HEK293 (cell line): ENCODE measurements at regions not wholly inside any gene's neighbourhood (a gene's known extent, or its start where the extent isn't known, plus 50 kb on each side); places are given as distances from the start of the nearest gene placed in this dataset.

ENCODE experiments used
- CTCF ChIA-PET: fragments of 350-600 bp; formaldehyde crosslinking; extraction: SDS; loops from one replicate; lab custom pipeline; 2021; ENCODE audit warnings: antibody characterized with exemption; lab: Yijun Ruan, JAX
- POLR2A ChIA-PET: fragments of 300-600 bp; formaldehyde crosslinking; extraction: SDS; loops from one replicate; lab custom pipeline; 2020; ENCODE audit warnings: antibody characterized with exemption, inconsistent platforms; lab: Yijun Ruan, JAX
- H3K27ac ChIP-seq: fragments of 200-500 bp; sonication (Bioruptor generic); 2 replicates; pipeline ENCODE4 v1.5.1; 2014; ENCODE audit warnings: low read depth, low read length, control low read depth, inconsistent platforms; ENCODE audit errors: extremely low read depth
- H3K36me3 ChIP-seq, 2 experiments: fragments of 200-500 bp in 1 of 2; sonication (Bioruptor generic) in 1 of 2; 1 replicate in 1 of 2; 2 replicates in 1 of 2; pipeline ENCODE4 v1.5.1; 2014 to 2017; ENCODE audit warnings: inconsistent platforms in 2 of 2, low read length in 2 of 2; ENCODE audit not compliant: control insufficient read depth in 2 of 2, insufficient read depth in 1 of 2
- H3K4me1 ChIP-seq: fragments of 200-500 bp; sonication (Bioruptor generic); 2 replicates; pipeline ENCODE4 v1.5.1; 2014; ENCODE audit warnings: mild to moderate bottlenecking, low read length, inconsistent platforms; ENCODE audit not compliant: control insufficient read depth, insufficient read depth
- H3K4me3 ChIP-seq: 2 replicates; pipeline ENCODE4 v1.5.1; 2011; ENCODE audit warnings: low read depth, mild to moderate bottlenecking, control low read depth, low read length, moderate library complexity
- H3K9me3 ChIP-seq: fragments of 200-500 bp; sonication (Bioruptor generic); 2 replicates; pipeline ENCODE4 v1.5.1; 2014; ENCODE audit warnings: low read depth, low read length, inconsistent platforms; ENCODE audit not compliant: control insufficient read depth, insufficient read depth
- BCL11B ChIP-seq: fragments of 450-650 bp; formaldehyde crosslinking; IDR thresholded peaks from 2 replicates; pipeline ENCODE4 v1.5.1; 2016; ENCODE audit warnings: low read depth, missing biosample characterization, missing genetic modification characterization
- FEZF1 ChIP-seq: fragments of 450-650 bp; formaldehyde crosslinking; IDR thresholded peaks from 2 replicates; pipeline ENCODE4 v1.5.1; 2016; ENCODE audit warnings: missing biosample characterization, missing genetic modification characterization
- GLIS2 ChIP-seq: fragments of 450-650 bp; formaldehyde crosslinking; IDR thresholded peaks from 2 replicates; pipeline ENCODE4 v1.5.1; 2016; ENCODE audit warnings: missing biosample characterization, missing genetic modification characterization
- INSM2 ChIP-seq: fragments of 450-650 bp; formaldehyde crosslinking; IDR thresholded peaks from 2 replicates; pipeline ENCODE4 v1.5.1; 2016; ENCODE audit warnings: missing biosample characterization, missing genetic modification characterization
- KLF10 ChIP-seq: fragments of 450-650 bp; IDR thresholded peaks from 2 replicates; pipeline ENCODE4 v1.5.1; 2018; ENCODE audit warnings: missing biosample characterization, mild to moderate bottlenecking, missing genetic modification characterization
- KLF17 ChIP-seq: fragments of 450-650 bp; formaldehyde crosslinking; IDR thresholded peaks from 2 replicates; pipeline ENCODE4 v1.5.1; 2016; ENCODE audit warnings: missing biosample characterization, missing genetic modification characterization
- KLF7 ChIP-seq: fragments of 450-650 bp; formaldehyde crosslinking; IDR thresholded peaks from 2 replicates; pipeline ENCODE4 v1.5.1; 2016; ENCODE audit warnings: missing biosample characterization, missing genetic modification characterization, borderline replicate concordance
- PRDM1 ChIP-seq: fragments of 450-650 bp; formaldehyde crosslinking; IDR thresholded peaks from 2 replicates; pipeline ENCODE4; 2016; ENCODE audit warnings: missing biosample characterization, missing genetic modification characterization
- TRIM28 ChIP-seq: IDR thresholded peaks from 2 replicates; pipeline ENCODE4 v1.6.1; 2011; ENCODE audit warnings: low read length, control low read depth, borderline replicate concordance
- YY2 ChIP-seq: fragments of 450-650 bp; formaldehyde crosslinking; IDR thresholded peaks from 2 replicates; pipeline ENCODE4 v1.5.1; 2016; ENCODE audit warnings: missing biosample characterization, missing genetic modification characterization
- ZBTB44 ChIP-seq: fragments of 450-650 bp; IDR thresholded peaks from 2 replicates; pipeline ENCODE4 v1.5.1; 2018; ENCODE audit warnings: missing biosample characterization, mild to moderate bottlenecking, missing genetic modification characterization
- ZFP41 ChIP-seq: fragments of 450-650 bp; formaldehyde crosslinking; IDR thresholded peaks from 2 replicates; pipeline ENCODE4 v1.5.1; 2016; ENCODE audit warnings: missing biosample characterization, missing genetic modification characterization, borderline replicate concordance
- ZNF221 ChIP-seq: fragments of 450-650 bp; formaldehyde crosslinking; IDR thresholded peaks from 2 replicates; pipeline ENCODE4 v1.5.1; 2017; ENCODE audit warnings: missing biosample characterization, missing genetic modification characterization, borderline replicate concordance
- ZNF24 ChIP-seq: fragments of 450-650 bp; formaldehyde crosslinking; IDR thresholded peaks from 2 replicates; pipeline ENCODE4 v1.5.1; 2016; ENCODE audit warnings: missing biosample characterization, missing genetic modification characterization
- ZNF501 ChIP-seq: fragments of 450-650 bp; formaldehyde crosslinking; IDR thresholded peaks from 2 replicates; pipeline ENCODE4 v1.5.1; 2016; ENCODE audit warnings: missing biosample characterization, missing genetic modification characterization
- ZNF518A ChIP-seq: fragments of 450-650 bp; formaldehyde crosslinking; conservative IDR thresholded peaks from 2 replicates; pipeline ENCODE4 v1.5.1; 2016; ENCODE audit warnings: low read depth, missing biosample characterization, missing genetic modification characterization
- ZNF558 ChIP-seq: fragments of 450-650 bp; formaldehyde crosslinking; IDR thresholded peaks from 2 replicates; pipeline ENCODE4 v1.5.1; 2016; ENCODE audit warnings: missing biosample characterization, missing genetic modification characterization
- ZNF600 ChIP-seq: fragments of 450-650 bp; formaldehyde crosslinking; IDR thresholded peaks from 2 replicates; pipeline ENCODE4 v1.5.1; 2016; ENCODE audit warnings: missing biosample characterization, missing genetic modification characterization
- ZNF639 ChIP-seq: fragments of 450-650 bp; formaldehyde crosslinking; IDR thresholded peaks from 2 replicates; pipeline ENCODE4 v1.5.1; 2016; ENCODE audit warnings: missing biosample characterization, missing genetic modification characterization
- ZNF670 ChIP-seq: fragments of 450-650 bp; formaldehyde crosslinking; IDR thresholded peaks from 2 replicates; pipeline ENCODE4 v1.5.1; 2016; ENCODE audit warnings: missing biosample characterization, missing genetic modification characterization, low read depth
- ZNF792 ChIP-seq: fragments of 450-650 bp; formaldehyde crosslinking; IDR thresholded peaks from 2 replicates; pipeline ENCODE4 v1.5.1; 2016; ENCODE audit warnings: missing biosample characterization, missing genetic modification characterization
- ZNF837 ChIP-seq: fragments of 450-650 bp; formaldehyde crosslinking; IDR thresholded peaks from 2 replicates; pipeline ENCODE4 v1.5.1; 2016; ENCODE audit warnings: missing biosample characterization, missing genetic modification characterization

GRCh38 chr12:53805791-53806190 is 54.0 kb upstream of the CISTR start:
- H3K27ac ChIP-seq, result no peak overlapping the region
- H3K9me3 ChIP-seq, result no peaks in the 10 kb centered on the region
- H3K4me1 ChIP-seq, result peaks cover 19% of the 10 kb centered on the region
- H3K36me3 ChIP-seq, result no peaks in the 10 kb centered on the region
- TF ChIP-seq ZNF837 (no peak), INSM2 (tag by site-specific recombination) (no peak)
- POLR2A ChIA-PET, result no interaction called here
- CTCF ChIA-PET, result interaction anchor here (0.7 to 4.1 kb wide), 5 partner anchors 14 to 179 kb away, joined by 3 to 15 read pairs (median 5); partner anchors contain the start of gene HOXC10
- no peak overlapping the region for H3K4me3 ChIP-seq

- H3K4me3 ChIP-seq, result no peak overlapping the region
- POLR2A ChIA-PET, result no interaction called here
- peaks cover 19% of the 10 kb centered on the region for H3K4me1 ChIP-seq
- H3K9me3 ChIP-seq, result no peaks in the 10 kb centered on the region
- H3K36me3 ChIP-seq, result no peaks in the 10 kb centered on the region
- CTCF ChIA-PET, result interaction anchor here (0.6 to 4.1 kb wide), 6 partner anchors 15 to 178 kb away, joined by 3 to 15 read pairs (median 4); partner anchors contain the start of gene HOXC10
- H3K27ac ChIP-seq, result peak overlapping the region; percentile 37; the same call in 1 of the 2 replicates
- TF ChIP-seq TRIM28 (peak; percentile 39; the same call in 1 of the 2 replicates), BCL11B (tag by site-specific recombination) (no peak), ZNF221 (tag by site-specific recombination) (no peak), YY2 (tag by site-specific recombination) (peak; percentile 60; the same call in 1 of the 2 replicates), GLIS2 (tag by site-specific recombination) (no peak), ZNF639 (tag by site-specific recombination) (no peak), KLF17 (tag by site-specific recombination) (peak; percentile 60; the same call in 1 of the 2 replicates), INSM2 (tag by site-specific recombination) (0 out of 2 replicates have a peak, but pooled peaks have one; percentile 36), ZBTB44 (tag by site-specific recombination) (no peak), ZNF558 (no peak), ZNF837 (no peak), PRDM1 (no peak), FEZF1 (tag by site-specific recombination) (peak; percentile 23; the same call in 1 of the 2 replicates), ZFP41 (tag by site-specific recombination) (no peak), ZNF24 (no peak), ZNF792 (no peak), ZNF670 (tag by site-specific recombination) (no peak), ZNF501 (tag by site-specific recombination) (no peak), ZNF600 (tag by site-specific recombination) (peak; percentile 38; the same call in 1 of the 2 replicates), KLF7 (no peak), ZNF518A (tag by site-specific recombination) (no peak), KLF10 (tag by site-specific recombination) (no peak)
Measured at GRCh38 chr12:53806721-53807120, 54.9 kb upstream of the CISTR start.
